K562 (cell line): ENCODE measurements at regions not wholly inside any gene's neighbourhood (a gene's known extent, or its start where the extent isn't known, plus 50 kb on each side); places are given as distances from the start of the nearest gene placed in this dataset.

ENCODE experiments used
- ATF1 ChIP-seq, 2 experiments: fragments of 450-650 bp in 1 of 2; IDR thresholded peaks; 2 replicates each; pipeline ENCODE4 v1.6.1; 2016; ENCODE audit warnings: missing compliant biosample characterization in 1 of 2, missing genetic modification characterization in 1 of 2
- BRD4 ChIP-seq: fragments of 200-600 bp; sonication (generic); IDR thresholded peaks from 2 replicates; pipeline ENCODE4 v1.6.1; 2017; ENCODE audit warnings: inconsistent platforms
- DPF2 ChIP-seq: fragments of 450-650 bp; IDR thresholded peaks from 2 replicates; pipeline ENCODE4 v1.6.1; 2016
- E2F3 ChIP-seq: fragments of 250-450 bp; sonication (Bioruptor Pico); IDR thresholded peaks from 2 replicates; pipeline ENCODE4 v1.4.0; 2020; ENCODE audit warnings: mild to moderate bottlenecking
- E4F1 ChIP-seq: fragments of 250-450 bp; sonication (Bioruptor Pico); IDR thresholded peaks from 2 replicates; pipeline ENCODE4 v1.5.0; 2021; ENCODE audit warnings: mild to moderate bottlenecking, borderline replicate concordance
- HDAC3 ChIP-seq: fragments of 450-650 bp; IDR thresholded peaks from 2 replicates; pipeline ENCODE4 v1.6.1; 2018; ENCODE audit warnings: borderline replicate concordance, mild to moderate bottlenecking, moderate library complexity; ENCODE audit not compliant: partially characterized antibody
- KDM1A ChIP-seq, 2 experiments: fragments of 450-650 bp; IDR thresholded peaks; 2 replicates each; pipeline ENCODE4 v1.6.1; 2016; ENCODE audit warnings: mild to moderate bottlenecking in 2 of 2
- MAZ ChIP-seq, 2 experiments: fragments of 450-650 bp in 1 of 2; sonication (generic) in 1 of 2; formaldehyde crosslinking; IDR thresholded peaks in 1 of 2; conservative IDR thresholded peaks in 1 of 2; 2 replicates each; pipeline versions ENCODE4 v1.4.0 to v1.5.0; 2020; ENCODE audit warnings: mild to moderate bottlenecking in 1 of 2, missing genetic modification reagents in 1 of 2
- MEF2A ChIP-seq: IDR thresholded peaks from 2 replicates; pipeline ENCODE4 v1.6.1; 2011; ENCODE audit warnings: low read depth, mild to moderate bottlenecking, low read length, moderate library complexity; ENCODE audit not compliant: control insufficient read depth
- POLR2B ChIP-seq: fragments of 450-650 bp; IDR thresholded peaks from 2 replicates; pipeline ENCODE4 v1.6.1; 2018; ENCODE audit warnings: low read depth; ENCODE audit not compliant: partially characterized antibody
- RNF219 ChIP-seq: fragments of 250-450 bp; sonication (Bioruptor Pico); IDR thresholded peaks from 2 replicates; pipeline ENCODE4 v1.5.0; 2022; ENCODE audit warnings: mild to moderate bottlenecking
- SMARCC2 ChIP-seq: fragments of 450-650 bp; IDR thresholded peaks from 2 replicates; pipeline ENCODE4 v1.6.1; 2017; ENCODE audit warnings: antibody characterized with exemption, moderate library complexity, mild to moderate bottlenecking, low read depth
- TBL1XR1 ChIP-seq, 2 experiments: IDR thresholded peaks; 2 replicates each; pipeline ENCODE4 v1.6.1; 2012; ENCODE audit warnings: improper control_type of control experiment in 2 of 2, low read length in 2 of 2, mild to moderate bottlenecking in 1 of 2
- U2AF2 ChIP-seq: fragments of 200-400 bp; formaldehyde crosslinking; optimal IDR thresholded peaks from 2 replicates; pipeline ENCODE3; 2017; ENCODE audit warnings: low read depth, mild to moderate bottlenecking, low read length
- YY1 ChIP-seq, 3 experiments: IDR thresholded peaks; 2 replicates each; pipeline ENCODE4 v1.6.1; 2011; ENCODE audit warnings: low read length in 2 of 3, mild to moderate bottlenecking in 2 of 3, moderate library complexity in 2 of 3, borderline replicate concordance in 1 of 3, control low read depth in 1 of 3, low read depth in 1 of 3; ENCODE audit not compliant: insufficient read depth in 3 of 3, insufficient replicate concordance in 2 of 3, control insufficient read depth in 1 of 3, insufficient read length in 1 of 3; ENCODE audit errors: extremely low read depth in 1 of 3
- ZNF263 ChIP-seq: sonication (generic); formaldehyde crosslinking; IDR thresholded peaks from 2 replicates; pipeline ENCODE4 v1.8.0; 2022; ENCODE audit warnings: mild to moderate bottlenecking, missing genetic modification reagents, borderline replicate concordance
- ZNF699 ChIP-seq: fragments of 250-450 bp; sonication (Bioruptor Pico); IDR thresholded peaks from 2 replicates; pipeline ENCODE4 v1.8.0; 2021; ENCODE audit warnings: mild to moderate bottlenecking, moderate library complexity; ENCODE audit not compliant: insufficient replicate concordance
- TF ChIP-seq, protein P1 (sequence below): fragments of 450-650 bp; IDR thresholded peaks from 2 replicates; pipeline ENCODE4 v1.6.1; 2014; ENCODE audit warnings: low read depth, mild to moderate bottlenecking, moderate library complexity, borderline replicate concordance
- TF ChIP-seq, protein P2 (sequence below): fragments of 250-450 bp; sonication (Bioruptor Pico); IDR thresholded peaks from 2 replicates; pipeline ENCODE4 v1.8.0; 2021; ENCODE audit warnings: moderate library complexity, mild to moderate bottlenecking, inconsistent platforms
- TF ChIP-seq, protein P3 (sequence below): sonication (generic); IDR thresholded peaks from 2 replicates; pipeline ENCODE4 v1.6.1; 2016

DNA sequence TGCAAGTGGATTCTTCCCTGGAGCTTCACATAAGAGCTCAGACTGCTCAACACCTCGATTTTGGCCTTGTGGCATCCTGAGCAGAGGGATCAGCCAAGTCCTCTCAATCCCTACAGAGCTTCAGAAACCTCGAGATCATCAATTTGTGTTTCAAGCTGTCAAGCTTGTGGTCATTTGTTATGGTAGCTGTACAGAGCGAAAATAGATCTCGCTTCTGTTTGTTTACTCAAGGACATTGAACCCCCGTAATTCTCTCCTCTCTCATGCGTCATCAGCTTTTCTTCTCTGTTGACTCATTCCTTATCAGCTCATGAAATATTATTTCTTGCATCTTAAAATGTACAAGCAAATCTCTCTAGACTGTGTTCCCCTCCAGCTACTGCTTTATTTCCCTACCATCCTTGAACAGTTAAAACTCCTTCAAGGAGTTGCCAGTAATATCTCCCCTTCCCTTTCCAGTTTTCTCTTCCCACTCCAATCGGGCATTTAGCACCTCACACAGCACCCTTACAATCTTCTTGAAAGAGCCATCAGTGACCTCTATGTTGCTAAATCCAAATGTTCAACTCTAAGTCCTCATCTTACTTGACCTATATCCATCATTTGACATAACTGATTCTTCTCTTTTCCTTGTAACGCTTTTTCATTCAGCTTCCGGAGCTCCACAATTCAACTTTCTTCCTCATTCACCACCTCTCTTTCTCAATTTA, 106.2 kb upstream of the FAT1 start (continued):
- TF ChIP-seq, protein P1, sequence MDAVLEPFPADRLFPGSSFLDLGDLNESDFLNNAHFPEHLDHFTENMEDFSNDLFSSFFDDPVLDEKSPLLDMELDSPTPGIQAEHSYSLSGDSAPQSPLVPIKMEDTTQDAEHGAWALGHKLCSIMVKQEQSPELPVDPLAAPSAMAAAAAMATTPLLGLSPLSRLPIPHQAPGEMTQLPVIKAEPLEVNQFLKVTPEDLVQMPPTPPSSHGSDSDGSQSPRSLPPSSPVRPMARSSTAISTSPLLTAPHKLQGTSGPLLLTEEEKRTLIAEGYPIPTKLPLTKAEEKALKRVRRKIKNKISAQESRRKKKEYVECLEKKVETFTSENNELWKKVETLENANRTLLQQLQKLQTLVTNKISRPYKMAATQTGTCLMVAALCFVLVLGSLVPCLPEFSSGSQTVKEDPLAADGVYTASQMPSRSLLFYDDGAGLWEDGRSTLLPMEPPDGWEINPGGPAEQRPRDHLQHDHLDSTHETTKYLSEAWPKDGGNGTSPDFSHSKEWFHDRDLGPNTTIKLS = no peak
- TF ChIP-seq U2AF2 (no peak), DPF2 (peak; percentile 87), TBL1XR1 (IDR thresholded peaks at IDR 0.05; ENCODE audit: low read length in 2 of 2) (peak in 1 of 2 experiments; percentile 30; a peak in 1 of 4 replicates), RNF219 (CRISPR knock-in tag) (no peak), ZNF263 (no peak; the same call in 1 of the 2 replicates), MEF2A (0 out of 2 replicates have a peak, but pooled peaks have one; percentile 53), E4F1 (CRISPR knock-in tag) (no peak), KDM1A (IDR thresholded peaks at IDR 0.05) (peak; percentile 15 to 30; a peak in 2 of 4 replicates), HDAC3 (peak; percentile 53), ZNF699 (CRISPR knock-in tag) (no peak), ATF1 (CRISPR knock-in tag; IDR thresholded peaks at IDR 0.05) (no peak), ATF1 (tag; IDR thresholded peaks at IDR 0.05) (peak; percentile 71), SMARCC2 (peak; percentile 82), YY1 (IDR thresholded peaks at IDR 0.05; ENCODE audit: borderline replicate concordance in 1 of 3, control insufficient read depth in 1 of 3, extremely low read depth in 1 of 3, insufficient read depth in 3 of 3, insufficient read length in 1 of 3, insufficient replicate concordance in 2 of 3, low read depth in 1 of 3, low read length in 2 of 3) (no peak), POLR2B (no peak), BRD4 (no peak), MAZ (CRISPR knock-in tag; conservative IDR thresholded peaks at IDR 0.05 in 1 of 2, IDR thresholded peaks at IDR 0.05 in 1 of 2) (no peak), E2F3 (CRISPR knock-in tag) (no peak)
- TF ChIP-seq, protein P2, sequence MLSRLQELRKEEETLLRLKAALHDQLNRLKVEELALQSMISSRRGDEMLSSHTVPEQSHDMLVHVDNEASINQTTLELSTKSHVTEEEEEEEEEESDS (CRISPR knock-in tag) = no peak
- TF ChIP-seq, protein P3, sequence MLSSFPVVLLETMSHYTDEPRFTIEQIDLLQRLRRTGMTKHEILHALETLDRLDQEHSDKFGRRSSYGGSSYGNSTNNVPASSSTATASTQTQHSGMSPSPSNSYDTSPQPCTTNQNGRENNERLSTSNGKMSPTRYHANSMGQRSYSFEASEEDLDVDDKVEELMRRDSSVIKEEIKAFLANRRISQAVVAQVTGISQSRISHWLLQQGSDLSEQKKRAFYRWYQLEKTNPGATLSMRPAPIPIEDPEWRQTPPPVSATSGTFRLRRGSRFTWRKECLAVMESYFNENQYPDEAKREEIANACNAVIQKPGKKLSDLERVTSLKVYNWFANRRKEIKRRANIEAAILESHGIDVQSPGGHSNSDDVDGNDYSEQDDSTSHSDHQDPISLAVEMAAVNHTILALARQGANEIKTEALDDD = 0 out of 2 replicates have a peak, but pooled peaks have one; percentile 29
